Skeletal muscle satellite cell (primary cell): ENCODE measurements at regions not wholly inside any gene's neighbourhood (a gene's known extent, or its start where the extent isn't known, plus 50 kb on each side); places are given as distances from the start of the nearest gene placed in this dataset.

ENCODE experiments used
- H3K27me3 ChIP-seq: 2 replicates; pipeline ENCODE4 v1.7.0; 2013; ENCODE audit warnings: low read length; ENCODE audit not compliant: control insufficient read depth, insufficient read depth
- H3K36me3 ChIP-seq: 2 replicates; pipeline ENCODE4 v1.7.0; 2013; ENCODE audit warnings: mild to moderate bottlenecking, control low read depth, low read length; ENCODE audit not compliant: insufficient read depth
- H3K4me1 ChIP-seq: 2 replicates; pipeline ENCODE4 v1.7.0; 2013; ENCODE audit warnings: low read length; ENCODE audit not compliant: control insufficient read depth, insufficient read depth
- H3K4me2 ChIP-seq: 2 replicates; pipeline ENCODE4 v1.7.0; 2013; ENCODE audit warnings: mild to moderate bottlenecking, low read length
- H3K4me3 ChIP-seq: 2 replicates; pipeline ENCODE4 v1.7.0; 2013; ENCODE audit warnings: low read length
- H3K9ac ChIP-seq: 2 replicates; pipeline ENCODE4 v1.7.0; 2013; ENCODE audit warnings: mild to moderate bottlenecking, low read depth, low read length, moderate library complexity
- H3K9me3 ChIP-seq: replicated peaks from 2 replicates; pipeline ENCODE4 v1.7.0; 2013; ENCODE audit warnings: mild to moderate bottlenecking, control low read depth, low read length

DNA sequence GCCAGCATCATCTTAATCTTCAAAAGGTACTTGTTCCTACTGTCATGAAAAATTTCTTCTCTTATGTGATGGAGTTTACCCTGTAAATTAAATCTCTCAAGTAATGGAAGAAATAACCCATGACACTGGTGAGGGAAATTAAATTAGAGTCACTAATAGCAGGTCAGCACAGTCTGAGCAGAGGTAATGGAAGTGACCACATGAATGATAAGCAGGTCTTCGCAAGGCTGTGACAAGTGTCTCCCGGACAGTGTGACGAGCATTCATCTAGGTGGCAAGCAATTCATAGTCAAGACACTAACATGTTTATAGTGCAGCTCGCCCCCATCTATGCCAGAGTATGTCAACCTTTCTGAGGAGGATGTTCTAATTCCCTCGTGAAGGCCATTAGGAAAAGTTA, 249.2 kb downstream of the FRK start:
- Histone ChIP-seq H3K4me1 (no peaks in the 10 kb centered on the region), H3K36me3 (no peaks in the 10 kb centered on the region), H3K9ac (no peak overlapping the region), H3K9me3 (no peaks in the 10 kb centered on the region), H3K27me3 (no peaks in the 10 kb centered on the region), H3K4me3 (no peak overlapping the region), H3K4me2 (no peak overlapping the region)

DNA sequence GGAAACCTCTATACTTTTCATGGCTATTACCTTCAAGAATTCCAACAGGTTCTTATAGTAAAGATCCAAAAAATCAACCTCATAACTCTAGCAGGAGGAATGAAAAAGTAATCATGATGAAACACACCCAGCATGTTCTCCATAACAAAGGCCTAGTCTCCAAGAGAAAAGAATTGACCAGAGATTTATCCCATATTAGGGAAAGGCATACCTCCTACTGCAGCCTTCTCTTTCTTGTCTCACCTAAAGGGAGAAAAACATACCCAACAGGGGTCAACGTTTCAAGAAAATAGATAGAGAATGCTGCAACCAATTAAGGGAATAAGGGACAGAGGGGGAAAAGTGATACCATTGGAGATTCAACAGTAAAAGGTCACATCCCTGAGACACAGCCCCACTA, 262.5 kb downstream of the FRK start:
- H3K27me3 ChIP-seq, result no peaks in the 10 kb centered on the region
- H3K9me3 ChIP-seq, result no peaks in the 10 kb centered on the region
- H3K36me3 ChIP-seq, result no peaks in the 10 kb centered on the region
- no peak overlapping the region for H3K9ac ChIP-seq
- H3K4me3 ChIP-seq, result no peak overlapping the region
- H3K4me2 ChIP-seq, result no peak overlapping the region
- no peaks in the 10 kb centered on the region for H3K4me1 ChIP-seq

GRCh38 chr6:115796829-115797228, 263.9 kb downstream of the FRK start:
- H3K4me1 ChIP-seq, result no peaks in the 10 kb centered on the region
- H3K9me3 ChIP-seq, result no peaks in the 10 kb centered on the region
- H3K27me3 ChIP-seq, result no peaks in the 10 kb centered on the region
- H3K4me3 ChIP-seq, result no peak overlapping the region
- no peak overlapping the region for H3K4me2 ChIP-seq
- no peak overlapping the region for H3K9ac ChIP-seq
- no peaks in the 10 kb centered on the region for H3K36me3 ChIP-seq

GRCh38 chr6:115796061-115796460, 264.6 kb downstream of the FRK start:
- H3K36me3 ChIP-seq, result no peaks in the 10 kb centered on the region
- no peak overlapping the region for H3K4me3 ChIP-seq
- H3K9ac ChIP-seq, result no peak overlapping the region
- H3K27me3 ChIP-seq, result no peaks in the 10 kb centered on the region
- H3K9me3 ChIP-seq, result no peaks in the 10 kb centered on the region
- no peaks in the 10 kb centered on the region for H3K4me1 ChIP-seq
- H3K4me2 ChIP-seq, result no peak overlapping the region

DNA sequence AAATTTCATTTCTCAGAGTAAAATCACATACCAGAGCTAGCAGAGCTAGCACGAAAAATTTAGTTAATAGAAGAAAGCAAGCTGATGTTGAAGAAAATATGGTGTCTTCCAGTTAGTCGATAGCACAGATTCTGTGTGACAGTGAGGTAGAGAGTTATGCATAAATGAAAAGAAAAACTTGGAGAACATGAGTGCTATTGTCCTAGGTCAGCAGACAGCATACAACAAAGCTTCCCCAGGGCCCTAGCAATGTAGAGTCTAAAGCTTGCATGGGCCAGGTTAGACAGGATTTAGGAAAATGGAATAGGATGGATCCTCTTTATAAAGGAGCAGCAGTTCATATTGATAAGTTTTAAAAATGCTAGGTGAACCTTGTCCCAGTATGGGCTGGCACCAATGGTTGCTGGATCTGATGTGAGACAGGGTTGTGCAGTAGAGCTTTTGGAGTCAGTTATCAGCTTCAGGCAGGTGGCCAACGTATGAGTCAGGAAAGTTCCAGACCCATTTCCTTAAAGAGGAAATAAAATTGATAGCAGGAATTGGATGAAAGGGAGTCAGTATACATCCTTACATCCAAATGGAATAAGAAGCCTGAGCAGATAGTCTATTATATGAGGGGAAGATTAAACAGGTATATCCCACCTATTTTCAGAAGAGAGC, 277.2 kb downstream of the FRK start:
- Histone ChIP-seq H3K9ac (no peak overlapping the region), H3K9me3 (no peaks in the 10 kb centered on the region), H3K4me2 (no peak overlapping the region), H3K36me3 (no peaks in the 10 kb centered on the region), H3K4me1 (peaks cover 4% of the 10 kb centered on the region), H3K27me3 (no peaks in the 10 kb centered on the region), H3K4me3 (no peak overlapping the region)

- Histone ChIP-seq H3K9ac (no peak overlapping the region), H3K27me3 (no peaks in the 10 kb centered on the region), H3K36me3 (no peaks in the 10 kb centered on the region), H3K4me1 (peaks cover 4% of the 10 kb centered on the region), H3K9me3 (no peaks in the 10 kb centered on the region), H3K4me2 (no peak overlapping the region), H3K4me3 (no peak overlapping the region)
Observed at GRCh38 chr6:115782612-115783011, 278.1 kb downstream of the FRK start.

- no peaks in the 10 kb centered on the region for H3K4me1 ChIP-seq
- H3K36me3 ChIP-seq, result no peaks in the 10 kb centered on the region
- no peak overlapping the region for H3K4me3 ChIP-seq
- no peaks in the 10 kb centered on the region for H3K9me3 ChIP-seq
- H3K4me2 ChIP-seq, result no peak overlapping the region
- no peak overlapping the region for H3K9ac ChIP-seq
- H3K27me3 ChIP-seq, result no peaks in the 10 kb centered on the region
Observed at GRCh38 chr6:115773741-115774140, 286.9 kb downstream of the FRK start.

DNA sequence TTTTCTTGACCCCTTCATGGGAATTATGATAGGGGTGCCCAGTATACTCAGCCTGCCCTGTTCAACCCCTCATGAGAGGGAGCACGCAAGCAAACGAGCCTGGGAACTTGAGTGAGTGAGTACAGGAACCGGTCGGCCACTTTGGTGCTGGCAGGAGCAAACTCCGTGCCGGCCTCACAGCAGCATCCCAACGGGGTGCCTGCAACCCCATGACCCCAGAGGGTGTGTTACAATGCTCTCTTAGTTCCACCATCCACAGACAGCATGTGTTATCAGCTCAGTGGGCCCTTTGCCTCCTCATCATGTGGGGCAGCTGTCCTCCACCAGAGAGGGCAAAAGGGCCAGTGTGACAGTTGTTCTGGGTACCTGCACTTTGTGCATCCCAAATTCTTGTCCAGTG, 289.8 kb downstream of the FRK start:
- H3K36me3 ChIP-seq, result no peaks in the 10 kb centered on the region
- H3K9me3 ChIP-seq, result no peaks in the 10 kb centered on the region
- no peak overlapping the region for H3K9ac ChIP-seq
- no peak overlapping the region for H3K4me3 ChIP-seq
- no peak overlapping the region for H3K4me2 ChIP-seq
- H3K4me1 ChIP-seq, result no peaks in the 10 kb centered on the region
- H3K27me3 ChIP-seq, result no peaks in the 10 kb centered on the region

DNA sequence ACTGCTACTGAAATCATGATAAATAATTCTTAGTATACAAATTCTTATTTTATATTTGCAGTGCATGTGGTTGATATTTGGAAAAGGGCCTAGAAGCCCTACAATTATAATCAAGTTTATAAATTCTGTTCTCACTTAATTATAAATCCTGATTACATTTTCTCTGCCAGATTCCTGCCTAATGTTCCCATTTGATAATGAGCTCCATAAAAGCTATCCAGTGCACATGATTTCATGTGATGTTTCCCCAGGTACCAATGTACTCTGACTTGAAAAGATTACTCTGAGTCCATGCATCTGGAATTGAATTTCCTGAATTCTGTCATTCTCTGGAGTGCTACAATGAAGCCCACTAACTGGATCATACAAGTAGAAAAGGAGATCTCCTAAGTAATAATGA, 292.2 kb downstream of the FRK start:
- Histone ChIP-seq H3K4me1 (no peaks in the 10 kb centered on the region), H3K9me3 (no peaks in the 10 kb centered on the region), H3K4me2 (no peak overlapping the region), H3K27me3 (no peaks in the 10 kb centered on the region), H3K36me3 (no peaks in the 10 kb centered on the region), H3K9ac (no peak overlapping the region), H3K4me3 (no peak overlapping the region)

DNA sequence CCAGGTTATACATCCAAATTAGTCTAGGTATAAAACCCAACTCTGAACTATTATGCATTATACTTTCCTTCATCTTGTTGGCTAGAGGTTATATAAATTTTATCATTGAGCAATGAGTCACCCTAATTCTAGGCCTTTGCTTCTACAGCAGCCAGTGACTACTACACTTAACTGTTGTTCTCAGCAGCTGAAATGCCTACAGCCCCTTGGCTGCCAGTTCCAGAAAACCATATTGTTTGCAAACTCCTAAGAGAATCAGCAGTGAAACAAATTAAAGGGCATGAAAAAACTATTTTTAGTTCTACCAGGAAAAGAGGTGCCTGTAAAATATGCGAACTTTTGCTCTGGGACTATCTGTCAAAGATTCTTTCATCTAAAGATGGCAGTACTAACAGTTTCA, 292.8 kb downstream of the FRK start:
- Histone ChIP-seq H3K9ac (no peak overlapping the region), H3K36me3 (no peaks in the 10 kb centered on the region), H3K4me2 (no peak overlapping the region), H3K9me3 (no peaks in the 10 kb centered on the region), H3K27me3 (no peaks in the 10 kb centered on the region), H3K4me1 (no peaks in the 10 kb centered on the region), H3K4me3 (no peak overlapping the region)

DNA sequence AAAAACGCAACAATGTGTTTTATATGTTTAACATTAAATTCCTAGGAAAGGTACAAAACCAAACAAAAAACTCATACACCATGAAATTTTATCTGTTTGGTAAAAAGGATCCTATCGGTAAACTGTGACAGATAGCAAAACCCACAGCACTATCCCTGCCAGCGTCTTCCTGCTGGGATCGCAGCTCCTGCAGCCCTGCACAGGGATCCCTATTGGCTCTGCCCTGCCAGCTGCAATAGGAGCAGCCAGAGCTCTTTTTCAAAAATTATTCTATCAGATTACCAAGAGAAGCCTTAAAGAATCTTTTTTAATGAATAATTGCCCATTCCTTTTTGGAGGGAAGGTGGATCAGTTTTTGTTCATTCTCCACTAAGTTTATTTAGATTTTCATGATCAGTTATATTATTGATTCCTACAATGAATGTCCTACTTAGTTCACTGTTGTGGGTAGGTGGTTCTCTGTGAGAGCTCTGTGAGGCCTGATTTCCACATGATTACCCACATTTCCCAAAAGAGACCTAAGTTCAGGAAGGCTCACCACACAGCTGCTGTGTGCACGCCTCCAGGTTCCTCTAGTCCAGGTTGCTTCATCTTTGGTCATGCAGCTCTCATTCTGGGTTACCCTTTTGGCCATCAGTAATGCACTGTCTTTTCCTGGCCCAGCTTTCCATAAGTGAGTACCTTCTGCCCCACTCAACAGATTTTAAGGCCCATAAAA, 293.8 kb downstream of the FRK start:
- Histone ChIP-seq H3K27me3 (no peaks in the 10 kb centered on the region), H3K36me3 (no peaks in the 10 kb centered on the region), H3K4me2 (no peak overlapping the region), H3K9ac (no peak overlapping the region), H3K4me1 (no peaks in the 10 kb centered on the region), H3K4me3 (no peak overlapping the region), H3K9me3 (peaks cover 2% of the 10 kb centered on the region)

DNA sequence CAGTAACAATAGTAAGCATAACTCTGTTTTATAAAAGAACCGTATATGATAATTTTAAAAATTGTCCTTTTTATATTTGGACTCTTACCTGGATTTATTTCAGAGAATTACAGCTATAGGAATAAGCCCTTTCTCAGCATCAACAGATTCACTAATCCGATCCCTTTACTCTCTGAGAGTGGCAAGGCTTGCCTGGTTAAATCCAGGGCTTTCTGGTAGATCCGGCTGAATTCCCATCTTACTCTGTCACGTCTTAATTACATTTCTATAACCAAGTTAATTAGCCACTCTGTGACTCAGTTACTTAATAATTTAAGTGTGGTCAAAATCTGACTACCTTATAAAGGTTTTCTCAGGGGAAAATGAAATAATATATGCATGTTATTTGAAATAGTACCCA, 294.7 kb downstream of the FRK start:
- no peaks in the 10 kb centered on the region for H3K27me3 ChIP-seq

More for the DNA sequence above, 294.7 kb downstream of the FRK start:
- H3K9ac ChIP-seq, result no peak overlapping the region
- no peak overlapping the region for H3K4me2 ChIP-seq
- peaks cover 3% of the 10 kb centered on the region for H3K9me3 ChIP-seq
- no peaks in the 10 kb centered on the region for H3K4me1 ChIP-seq
- no peak overlapping the region for H3K4me3 ChIP-seq
- H3K36me3 ChIP-seq, result no peaks in the 10 kb centered on the region
